Gastroesophageal sphincter (tissue), 4 donors: ENCODE measurements at regions not wholly inside any gene's neighbourhood (a gene's known extent, or its start where the extent isn't known, plus 50 kb on each side); places are given as distances from the start of the nearest gene placed in this dataset.

Source experiments
- ATAC-seq: fragments of 150-250 bp; one replicate; pipeline ENCODE4 v1.9.1; 2016; ENCODE audit warnings: mild to moderate bottlenecking, moderate library complexity
- H3K27ac ChIP-seq, 4 donors: fragments of 200-600 bp; sonication (generic) in 3 of 4; 1 replicate in 3 of 4; 2 replicates in 1 of 4; pipeline ENCODE4 v1.5.1; 2016 to 2019
- H3K27me3 ChIP-seq: fragments of 200-600 bp; sonication (generic); one replicate; pipeline ENCODE4 v1.5.1; 2019
- H3K36me3 ChIP-seq, 2 donors: fragments of 200-600 bp; sonication (generic); one replicate each; pipeline ENCODE4 v1.5.1; 2019; ENCODE audit warnings: control low read depth in 1 of 2
- H3K4me1 ChIP-seq, 3 donors: fragments of 200-600 bp; sonication (generic); 1 replicate in 2 of 3; 2 replicates in 1 of 3; pipeline ENCODE4 v1.5.1; 2016 to 2019; ENCODE audit warnings: control low read depth in 2 of 3
- H3K4me3 ChIP-seq, 2 donors: fragments of 200-600 bp; sonication (generic); one replicate each; pipeline ENCODE4 v1.5.1; 2019; ENCODE audit warnings: mild to moderate bottlenecking in 1 of 2, moderate library complexity in 1 of 2
- H3K9me3 ChIP-seq, 3 donors: fragments of 200-600 bp; sonication (generic); one replicate each; pipeline ENCODE4 v1.5.1; 2017 to 2019; ENCODE audit warnings: control low read depth in 2 of 3
- CTCF ChIP-seq, 4 experiments: fragments of 200-600 bp in 2 of 4; fragments of 450-650 bp in 2 of 4; sonication (generic) in 1 of 4; IDR thresholded peaks; one replicate each; pipeline ENCODE4 v1.5.1; 2017 to 2019; ENCODE audit warnings: antibody characterized with exemption in 4 of 4, mild to moderate bottlenecking in 2 of 4, moderate library complexity in 2 of 4
- EP300 ChIP-seq: sonication (generic); formaldehyde crosslinking; IDR thresholded peaks from one replicate; pipeline ENCODE4 v1.6.1; 2017; ENCODE audit warnings: antibody characterized with exemption, mild to moderate bottlenecking
- POLR2A ChIP-seq, 2 donors: fragments of 450-650 bp; IDR thresholded peaks; one replicate each; pipeline ENCODE4 v1.6.1; 2017; ENCODE audit warnings: antibody characterized with exemption in 2 of 2, mild to moderate bottlenecking in 2 of 2, moderate library complexity in 1 of 2
- POLR2AphosphoS5 ChIP-seq: sonication (generic); formaldehyde crosslinking; IDR thresholded peaks from one replicate; pipeline ENCODE4 v1.6.1; 2017; ENCODE audit warnings: antibody characterized with exemption
- WGBS, 2 donors: methylation state at CpG; one replicate each; pipeline ENCODE4 v1.1.5; 2018; ENCODE audit warnings: low coverage in 1 of 2; 5-methylcytosine and 5-hydroxymethylcytosine counted together

- 66 to 80% methylated on average over 5 of the region's 5 CpGs for WGBS, 2 donors
- Histone ChIP-seq H3K27me3 (no peaks in the 10 kb centered on the region), H3K4me3 (no peak overlapping the region), H3K4me1 (no peaks in the 10 kb centered on the region), H3K36me3 (no peaks in the 10 kb centered on the region), H3K9me3 (no peaks in the 10 kb centered on the region), H3K27ac (no peak overlapping the region)
- no peak for ATAC-seq
- TF ChIP-seq POLR2AphosphoS5, result no peak
- no peak for TF ChIP-seq EP300
- TF ChIP-seq CTCF (IDR thresholded peaks at IDR 0.05), result no peak
- no peak for TF ChIP-seq POLR2A (IDR thresholded peaks at IDR 0.05)
These were observed 79.2 kb upstream of the PTPRZ1 start for GRCh38 chr7:121793716-121794115.

- Histone ChIP-seq H3K27ac (no peak overlapping the region), H3K9me3 (no peaks in the 10 kb centered on the region), H3K27me3 (no peaks in the 10 kb centered on the region), H3K36me3 (no peaks in the 10 kb centered on the region), H3K4me1 (no peaks in the 10 kb centered on the region), H3K4me3 (no peak overlapping the region)
- 33 to 38% methylated on average over 2 to 3 of the region's 3 CpGs for WGBS, 2 donors
- TF ChIP-seq EP300, result no peak
- TF ChIP-seq CTCF (IDR thresholded peaks at IDR 0.05), result no peak
- TF ChIP-seq POLR2AphosphoS5, result no peak
- no peak for TF ChIP-seq POLR2A (IDR thresholded peaks at IDR 0.05)
- no peak for ATAC-seq
These were observed 95.3 kb upstream of the PTPRZ1 start for GRCh38 chr7:121777672-121778071.

GRCh38 chr7:121774563-121774962 is 98.4 kb upstream of the PTPRZ1 start:
- no peak for TF ChIP-seq CTCF (IDR thresholded peaks at IDR 0.05)
- no peak for TF ChIP-seq EP300
- TF ChIP-seq POLR2AphosphoS5, result no peak
- no peak for TF ChIP-seq POLR2A (IDR thresholded peaks at IDR 0.05)
- Histone ChIP-seq H3K4me1 (no peaks in the 10 kb centered on the region), H3K9me3 (no peaks in the 10 kb centered on the region), H3K4me3 (no peak overlapping the region), H3K27ac (no peak overlapping the region), H3K36me3 (no peaks in the 10 kb centered on the region), H3K27me3 (no peaks in the 10 kb centered on the region)
- ATAC-seq, result no peak
- WGBS, 2 donors, result 44 to 73% methylated on average over 3 of the region's 3 CpGs

DNA sequence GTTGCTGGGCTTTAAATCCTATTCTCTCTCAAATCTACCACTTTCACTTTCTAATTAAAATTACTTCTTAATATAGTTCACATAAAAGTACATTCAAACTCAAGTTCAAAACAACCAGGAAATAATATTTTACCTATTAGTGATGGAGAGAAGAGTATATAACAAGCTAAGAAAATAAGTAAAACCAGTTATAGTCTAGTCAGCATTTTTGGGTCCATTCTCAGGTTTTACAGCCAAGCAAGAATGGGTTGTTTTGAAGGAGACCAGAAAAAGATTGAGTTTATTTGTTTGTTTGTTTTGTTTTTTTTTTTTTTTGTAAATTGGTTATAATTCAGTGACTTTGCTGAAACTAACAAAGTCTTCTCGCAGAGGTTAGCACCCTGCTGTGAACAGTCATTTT is 106.3 kb upstream of the PTPRZ1 start:
- Histone ChIP-seq H3K27me3 (no peaks in the 10 kb centered on the region), H3K9me3 (no peaks in the 10 kb centered on the region), H3K36me3 (no peaks in the 10 kb centered on the region), H3K4me3 (no peak overlapping the region), H3K27ac (no peak overlapping the region), H3K4me1 (no peaks in the 10 kb centered on the region)
- no peak for ATAC-seq
- TF ChIP-seq POLR2A (IDR thresholded peaks at IDR 0.05) (no peak), CTCF (IDR thresholded peaks at IDR 0.05) (no peak), POLR2AphosphoS5 (no peak)
- WGBS, 2 donors, result 92 to 93% methylated on average over 1 of the region's 1 CpG

GRCh38 chr7:121761399-121761798 is 111.6 kb upstream of the PTPRZ1 start:
- WGBS, 2 donors, result 39 to 70% methylated on average over 1 of the region's 1 CpG
- TF ChIP-seq CTCF (IDR thresholded peaks at IDR 0.05) (no peak), POLR2A (IDR thresholded peaks at IDR 0.05) (no peak), EP300 (no peak)

More at GRCh38 chr7:121761399-121761798, 111.6 kb upstream of the PTPRZ1 start:
- Histone ChIP-seq H3K9me3 (no peaks in the 10 kb centered on the region), H3K27ac (no peak overlapping the region), H3K27me3 (no peaks in the 10 kb centered on the region), H3K36me3 (no peaks in the 10 kb centered on the region), H3K4me3 (no peak overlapping the region), H3K4me1 (no peaks in the 10 kb centered on the region)
- no peak for ATAC-seq
